Type B pancreatic cell (in vitro differentiated cells): ENCODE measurements at regions not wholly inside any gene's neighbourhood (a gene's known extent, or its start where the extent isn't known, plus 50 kb on each side); places are given as distances from the start of the nearest gene placed in this dataset.

Experiments used
- DNase-seq: peaks from one replicate; pipeline ENCODE4 v3.0.0; 2021; ENCODE audit warnings: mixed read lengths; ENCODE audit not compliant: unreplicated experiment; ENCODE audit errors: extremely low spot score
- H3K27ac Mint-ChIP-seq: 2 replicates; pipeline ENCODE4 v1.8.0; 2021; ENCODE audit warnings: mild to moderate bottlenecking, mixed read lengths
- H3K27me3 Mint-ChIP-seq: 2 replicates; pipeline ENCODE4 v1.8.0; 2021; ENCODE audit warnings: mixed read lengths
- H3K36me3 Mint-ChIP-seq: 2 replicates; pipeline ENCODE4 v1.8.0; 2021; ENCODE audit warnings: mixed read lengths
- H3K4me1 Mint-ChIP-seq: one replicate; pipeline ENCODE4 v1.8.0; 2021; ENCODE audit warnings: mixed read lengths; ENCODE audit not compliant: unreplicated experiment
- H3K4me3 Mint-ChIP-seq: 2 replicates; pipeline ENCODE4 v1.8.0; 2021; ENCODE audit warnings: mild to moderate bottlenecking, mixed read lengths
- H3K9me3 Mint-ChIP-seq: 2 replicates; pipeline ENCODE4 v1.8.0; 2021; ENCODE audit warnings: mixed read lengths
- CTCF ChIP-seq: fragments of 200-600 bp; sonication (generic); conservative IDR thresholded peaks from 2 replicates; pipeline ENCODE4 v1.5.0; 2021; ENCODE audit warnings: antibody characterized with exemption, mild to moderate bottlenecking

- Mint-ChIP-seq H3K4me1 (peaks cover 6% of the 10 kb centered on the region), H3K4me3 (peak overlapping the region; percentile 90), H3K36me3 (no peaks in the 10 kb centered on the region), H3K9me3 (no peaks in the 10 kb centered on the region), H3K27me3 (peaks cover 85% of the 10 kb centered on the region), H3K27ac (no peak overlapping the region)
- no peak for DNase-seq
- no peak for TF ChIP-seq CTCF
These were observed 72.6 kb upstream of the GRAMD1B start for GRCh38 chr11:123357353-123357989.

- H3K36me3 Mint-ChIP-seq = no peaks in the 10 kb centered on the region
- no peak for DNase-seq
- H3K27ac Mint-ChIP-seq = no peak overlapping the region
- H3K9me3 Mint-ChIP-seq = no peaks in the 10 kb centered on the region
- H3K27me3 Mint-ChIP-seq = peaks cover 78% of the 10 kb centered on the region
- peak overlapping the region; percentile 52 for H3K4me3 Mint-ChIP-seq
- H3K4me1 Mint-ChIP-seq = peaks cover 6% of the 10 kb centered on the region
- TF ChIP-seq CTCF = no peak
These were observed 73.5 kb upstream of the GRAMD1B start for GRCh38 chr11:123356539-123356938.

GRCh38 chr11:123354371-123354975, 75.6 kb upstream of the GRAMD1B start:
- Mint-ChIP-seq H3K27me3 (peaks cover 58% of the 10 kb centered on the region), H3K27ac (no peak overlapping the region), H3K4me1 (peaks cover 6% of the 10 kb centered on the region), H3K36me3 (no peaks in the 10 kb centered on the region), H3K4me3 (no peak overlapping the region), H3K9me3 (no peaks in the 10 kb centered on the region)
- no peak for DNase-seq
- no peak for TF ChIP-seq CTCF

- Mint-ChIP-seq H3K9me3 (no peaks in the 10 kb centered on the region), H3K27me3 (peaks cover 27% of the 10 kb centered on the region), H3K4me3 (no peak overlapping the region), H3K36me3 (no peaks in the 10 kb centered on the region), H3K27ac (no peak overlapping the region), H3K4me1 (no peaks in the 10 kb centered on the region)
- DNase-seq = no peak
- no peak for TF ChIP-seq CTCF
These were observed 78.7 kb upstream of the GRAMD1B start for GRCh38 chr11:123351375-123351774.

- H3K27me3 Mint-ChIP-seq = peaks cover 17% of the 10 kb centered on the region
- H3K4me1 Mint-ChIP-seq = no peaks in the 10 kb centered on the region
- no peak overlapping the region for H3K4me3 Mint-ChIP-seq
- no peak for DNase-seq
- TF ChIP-seq CTCF = no peak
- H3K9me3 Mint-ChIP-seq = no peaks in the 10 kb centered on the region
- H3K36me3 Mint-ChIP-seq = no peaks in the 10 kb centered on the region
- no peak overlapping the region for H3K27ac Mint-ChIP-seq
These were observed 80.7 kb upstream of the GRAMD1B start for GRCh38 chr11:123349382-123349781.
